Inferior parietal cortex (tissue), 1 donor: ENCODE measurements at regions not wholly inside any gene's neighbourhood (a gene's known extent, or its start where the extent isn't known, plus 50 kb on each side); places are given as distances from the start of the nearest gene placed in this dataset.

Source experiments
- DNase-seq: peaks from one replicate; pipeline ENCODE4 v3.0.0-alpha.2; 2016; ENCODE audit errors: extremely low spot score

DNA sequence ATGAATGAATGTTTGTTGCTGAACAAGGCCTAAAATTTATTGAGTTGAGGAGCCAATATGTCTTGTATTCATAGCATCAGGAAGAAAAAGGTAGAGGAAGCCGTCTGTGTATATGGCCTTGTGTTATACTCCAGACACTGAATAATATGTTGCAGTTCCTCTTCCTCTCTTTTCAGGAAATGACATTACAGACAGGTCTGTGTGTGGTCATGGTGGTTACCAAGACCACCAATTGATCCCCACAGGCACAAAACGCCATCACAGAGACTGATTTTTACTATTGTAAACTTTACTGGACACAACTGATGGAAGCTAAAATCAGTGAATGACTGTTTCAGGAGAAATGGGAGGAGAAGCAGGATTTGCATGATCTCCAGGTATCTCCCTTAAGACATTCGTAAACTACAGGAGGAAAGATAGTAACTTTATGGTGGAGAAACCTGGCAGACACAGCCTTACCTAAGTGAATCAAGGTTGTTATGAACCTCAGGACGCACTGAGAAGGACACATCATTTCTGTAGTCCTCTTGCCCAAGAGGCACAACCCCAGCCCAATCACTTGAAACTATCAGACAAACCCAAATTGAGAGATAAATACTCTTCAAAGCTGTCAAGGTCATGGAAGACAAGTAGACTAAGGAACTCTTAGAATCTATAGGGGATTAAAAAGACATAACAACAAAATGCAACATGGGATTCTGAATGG lies 334.1 kb upstream of the RGS6 start:
- no peak for DNase-seq

DNA sequence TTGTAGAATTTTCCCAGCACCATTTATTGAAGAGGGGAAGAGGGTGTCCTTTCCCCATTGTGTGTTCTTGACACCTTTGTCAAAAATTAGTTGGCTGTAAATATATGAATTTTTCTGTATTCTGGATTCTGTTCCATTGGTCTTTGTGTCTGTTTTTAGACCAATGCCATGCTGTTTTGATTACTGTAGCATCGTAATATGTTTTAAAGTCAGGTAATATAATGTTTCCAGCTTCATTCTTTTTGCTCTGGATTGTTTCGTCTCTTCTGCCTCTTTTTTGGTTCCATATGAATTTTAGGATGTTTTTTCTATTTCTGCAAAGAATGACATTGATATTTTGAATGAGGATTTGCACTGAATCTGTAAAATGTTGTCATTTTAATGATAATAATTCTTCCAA lies 331.9 kb upstream of the RGS6 start:
- no peak for DNase-seq

- no peak for DNase-seq
Observed at GRCh38 chr14:71602524-71602923, 329.7 kb upstream of the RGS6 start.

DNA sequence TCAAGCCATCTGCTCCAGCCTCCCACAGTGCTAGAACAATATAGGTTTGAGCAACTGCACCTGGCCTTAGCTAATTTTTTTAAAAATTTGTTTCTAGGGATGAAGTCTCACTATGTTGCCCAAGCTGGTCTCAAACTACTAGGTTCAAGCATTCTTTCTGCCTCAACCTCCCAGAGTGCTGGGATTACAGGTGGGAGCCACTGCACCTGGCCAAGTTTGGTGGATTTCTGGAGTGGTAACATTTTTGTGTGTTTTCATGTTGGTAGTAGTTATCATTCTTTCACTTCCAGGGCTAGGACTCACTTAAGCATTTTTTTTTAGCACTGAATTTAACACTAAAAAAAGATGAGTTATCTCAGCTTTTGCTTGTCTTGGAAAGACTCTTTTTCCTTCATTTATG lies 328.0 kb upstream of the RGS6 start:
- no peak for DNase-seq

GRCh38 chr14:71606064-71606463 lies 326.2 kb upstream of the RGS6 start:
- no peak for DNase-seq

- DNase-seq = no peak
Observed at GRCh38 chr14:71606575-71606974, 325.7 kb upstream of the RGS6 start.

DNA sequence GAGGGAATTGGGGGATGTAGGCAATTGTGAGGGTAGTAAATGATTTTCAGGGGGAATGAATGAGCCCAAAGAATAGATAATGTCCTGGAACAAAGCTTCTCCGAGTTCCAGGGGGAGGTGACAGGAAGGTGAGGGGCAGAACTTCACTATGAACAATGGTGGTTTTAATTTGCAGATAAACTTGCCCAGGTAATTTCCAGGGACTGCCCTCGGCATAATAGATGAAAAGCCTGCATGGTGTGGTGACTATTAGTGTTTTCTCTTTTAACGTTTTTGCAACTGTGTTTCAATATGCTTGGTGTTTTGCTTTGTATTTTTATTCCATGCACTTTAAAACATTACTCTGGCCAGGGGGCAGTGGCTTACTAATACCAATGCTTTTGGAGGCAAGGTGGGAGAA lies 325.2 kb upstream of the RGS6 start:
- DNase-seq = no peak

- no peak for DNase-seq
Observed at GRCh38 chr14:71610149-71610548, 322.1 kb upstream of the RGS6 start.

- no peak for DNase-seq
Observed at GRCh38 chr14:71610797-71611196, 321.4 kb upstream of the RGS6 start.

- DNase-seq = no peak
Observed at GRCh38 chr14:71613168-71613567, 319.1 kb upstream of the RGS6 start.

DNA sequence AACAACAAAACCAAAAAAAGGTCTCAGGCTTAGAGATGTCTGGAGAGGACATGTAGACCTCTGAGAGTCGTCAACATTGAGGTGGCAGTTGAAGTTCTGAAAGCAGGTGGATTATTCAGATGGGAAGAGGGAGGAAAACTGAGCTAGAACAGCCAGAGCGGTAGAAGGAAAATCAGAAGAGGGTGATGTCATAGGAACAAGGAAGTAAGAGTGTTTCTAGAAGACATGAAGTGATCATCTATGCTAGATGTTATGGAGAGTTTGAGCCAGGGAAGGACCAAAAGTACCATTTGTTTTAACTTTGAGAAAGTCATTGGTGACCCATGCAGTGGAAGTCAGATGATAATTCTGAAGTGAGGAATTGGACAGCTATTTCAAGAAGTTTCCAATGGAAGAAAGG lies 316.2 kb upstream of the RGS6 start:
- DNase-seq = no peak

DNA sequence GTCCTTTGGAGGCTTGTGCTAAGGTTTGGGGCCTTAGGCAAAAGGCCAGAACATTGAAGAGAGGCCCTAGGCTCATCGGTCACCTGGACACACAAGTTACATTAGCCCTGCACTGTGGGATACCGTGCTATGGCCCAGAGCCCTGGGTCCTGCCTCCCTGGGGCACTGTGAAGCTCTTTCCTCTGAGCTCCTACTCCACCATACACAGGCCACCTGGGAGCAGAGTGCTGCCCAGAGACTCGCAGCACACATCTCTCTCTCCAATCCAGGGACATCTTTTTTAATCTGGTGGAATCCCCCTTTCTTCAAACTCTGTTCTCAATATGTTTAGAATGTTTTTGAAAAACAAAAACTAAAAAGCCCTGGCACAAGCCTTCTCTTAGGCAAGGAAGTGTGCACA lies 314.2 kb upstream of the RGS6 start:
- DNase-seq = no peak

DNA sequence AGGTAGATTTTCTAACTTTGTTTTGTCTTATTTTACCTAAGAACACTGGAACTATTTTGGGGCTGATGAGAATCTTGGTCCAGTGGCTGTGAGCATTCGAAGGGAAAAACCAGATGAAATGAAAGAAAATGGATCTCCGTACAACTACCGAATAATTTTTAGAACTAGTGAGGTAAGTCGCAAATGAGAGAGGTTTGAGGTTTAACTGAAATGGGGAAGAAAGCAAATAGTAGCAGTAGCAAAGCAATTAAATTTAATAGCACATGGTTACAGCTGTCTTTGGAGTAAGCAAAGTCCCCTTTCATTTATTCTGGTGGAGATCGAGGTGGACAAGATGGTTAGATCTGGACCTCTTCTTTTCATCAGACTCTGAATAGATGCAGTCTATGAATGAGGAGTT lies 313.5 kb upstream of the RGS6 start:
- no peak for DNase-seq

DNA sequence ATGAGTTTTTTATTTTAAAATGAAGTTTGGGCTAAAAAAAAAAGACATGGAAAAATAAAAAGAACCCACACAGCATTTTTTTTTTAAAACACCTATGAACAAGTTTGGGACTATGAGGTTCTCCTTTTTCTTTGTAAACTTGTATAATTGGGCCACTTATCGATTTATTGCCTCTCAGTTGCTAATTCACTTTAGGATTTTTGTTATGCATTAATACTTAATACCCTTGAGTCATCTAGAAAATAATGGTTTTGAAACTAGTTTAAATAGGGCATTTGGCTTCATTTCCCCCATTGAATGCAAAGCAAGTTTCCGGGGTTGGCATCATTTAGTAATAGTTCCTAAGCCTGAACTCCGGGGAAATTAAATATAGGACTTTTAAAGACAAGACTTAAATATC lies 312.8 kb upstream of the RGS6 start:
- DNase-seq = no peak

DNA sequence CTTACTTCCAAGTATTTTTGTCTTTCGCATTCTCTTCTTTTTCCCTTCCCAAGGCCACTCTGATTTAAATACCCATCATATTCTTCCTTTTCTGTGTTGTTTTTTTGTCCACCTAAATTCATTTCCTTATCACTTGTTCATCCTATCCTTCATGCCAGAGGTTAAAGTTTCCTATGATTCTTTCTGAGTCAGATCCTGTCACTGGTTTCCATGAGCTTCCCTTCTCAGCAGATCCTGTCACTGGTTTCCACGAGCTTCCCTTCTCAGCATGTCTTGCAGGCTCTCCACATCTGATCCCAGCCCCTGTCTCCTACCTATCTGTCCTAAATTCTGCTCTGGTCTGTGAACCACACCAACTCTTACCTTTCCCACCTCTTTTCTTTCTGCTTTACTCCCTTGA lies 311.8 kb upstream of the RGS6 start:
- DNase-seq = no peak

- DNase-seq = no peak
Observed at GRCh38 chr14:71621276-71621675, 311.0 kb upstream of the RGS6 start.

- no peak for DNase-seq
Observed at GRCh38 chr14:71621980-71622605, 310.1 kb upstream of the RGS6 start.

DNA sequence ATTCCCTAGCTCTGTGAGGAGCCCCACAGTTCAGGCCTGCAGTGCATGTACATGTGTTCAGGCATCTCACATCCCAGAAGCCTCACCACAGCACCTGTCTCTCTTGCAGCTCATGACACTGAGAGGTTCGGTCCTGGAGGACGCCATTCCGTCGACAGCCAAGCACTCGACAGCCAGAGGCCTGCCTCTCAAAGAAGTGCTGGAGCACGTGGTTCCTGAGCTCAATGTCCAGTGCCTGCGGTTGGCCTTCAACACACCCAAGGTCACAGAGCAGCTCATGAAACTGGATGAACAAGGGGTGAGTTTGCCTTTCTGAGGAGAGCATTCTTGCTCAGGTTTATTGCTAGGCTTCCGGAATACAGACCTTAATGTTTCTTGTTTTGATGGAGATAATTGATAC lies 308.3 kb upstream of the RGS6 start:
- no peak for DNase-seq

DNA sequence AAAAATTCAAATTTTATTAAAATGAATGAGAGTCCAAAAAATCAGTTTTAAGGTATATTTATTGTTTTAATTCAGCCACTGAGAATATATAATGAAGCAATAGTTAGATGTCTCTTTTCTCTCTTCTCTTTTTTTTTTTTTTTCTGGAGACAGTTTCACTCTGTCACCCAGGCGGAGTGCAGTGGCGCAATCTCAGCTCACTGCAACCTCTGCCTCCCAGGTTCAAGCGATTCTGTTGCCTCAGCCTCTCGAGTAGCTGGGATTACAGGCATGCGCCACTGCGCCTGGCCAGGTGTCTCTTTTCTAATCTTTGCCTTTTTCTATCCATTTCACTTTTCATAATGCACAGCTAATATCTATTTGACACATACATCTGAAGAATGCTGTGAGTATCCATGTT lies 307.1 kb upstream of the RGS6 start:
- DNase-seq = no peak

GRCh38 chr14:71625891-71626701 lies 306.1 kb upstream of the RGS6 start:
- DNase-seq = no peak

DNA sequence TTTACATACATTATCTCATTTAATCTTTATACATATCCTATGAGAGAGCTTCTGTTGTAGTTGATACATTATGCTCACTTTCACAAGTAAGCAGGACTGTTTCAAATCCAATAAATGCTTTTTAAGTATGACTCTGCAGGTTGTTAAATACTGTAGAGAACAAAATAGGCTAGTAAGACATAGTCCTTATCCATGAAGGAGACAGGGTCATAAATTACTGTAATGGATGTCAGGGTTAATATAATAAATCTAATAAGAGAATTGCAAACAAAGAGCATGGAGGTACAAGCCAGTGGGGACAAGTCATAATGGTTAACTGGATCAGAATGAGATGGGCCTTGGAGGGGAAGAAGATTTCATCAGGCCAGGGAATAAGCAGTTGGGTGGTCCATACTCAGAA lies 303.8 kb upstream of the RGS6 start:
- no peak for DNase-seq

GRCh38 chr14:71629250-71629649 lies 303.0 kb upstream of the RGS6 start:
- DNase-seq = no peak
